Neural progenitor cell (in vitro differentiated cells): ENCODE measurements at regions not wholly inside any gene's neighbourhood (a gene's known extent, or its start where the extent isn't known, plus 50 kb on each side); places are given as distances from the start of the nearest gene placed in this dataset.
"Not testable (repeated sequence)": the region's sequence is repeated elsewhere in the genome, so short reads cannot be mapped to it uniquely, and the experiment has no call there.

Experiments used
- EZH2 ChIP-seq: fragments of 200-600 bp; sonication (generic); IDR thresholded peaks from 2 replicates; pipeline ENCODE4 v1.6.1; 2017; ENCODE audit warnings: antibody characterized with exemption, mild to moderate bottlenecking, moderate library complexity
- TF ChIP-seq, protein P1 (sequence below): fragments of 200-600 bp; sonication (generic); IDR thresholded peaks from 2 replicates; pipeline ENCODE4 v1.5.1; 2017; ENCODE audit warnings: antibody characterized with exemption, mild to moderate bottlenecking

DNA sequence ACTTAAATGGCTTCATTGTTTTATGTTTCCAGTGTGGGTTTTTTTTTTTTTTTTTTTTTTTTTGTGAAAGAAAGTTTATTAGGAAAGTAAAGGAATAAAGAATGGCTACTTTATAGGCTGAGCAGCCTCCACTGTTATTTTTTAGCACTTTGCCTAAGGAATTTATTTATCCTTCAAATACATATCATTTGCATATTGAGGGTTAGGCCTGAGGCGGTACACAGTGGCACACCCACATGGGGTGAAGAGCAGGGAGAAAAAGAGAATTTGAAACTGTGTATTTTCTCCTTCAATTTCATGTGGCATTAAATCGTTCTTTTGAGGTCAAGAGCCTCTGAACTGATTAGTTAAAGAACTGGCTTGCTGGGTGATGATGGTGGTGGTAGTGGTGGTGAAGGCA is 1977.1 kb downstream of the KHDRBS2 start:
- TF ChIP-seq, protein P1, sequence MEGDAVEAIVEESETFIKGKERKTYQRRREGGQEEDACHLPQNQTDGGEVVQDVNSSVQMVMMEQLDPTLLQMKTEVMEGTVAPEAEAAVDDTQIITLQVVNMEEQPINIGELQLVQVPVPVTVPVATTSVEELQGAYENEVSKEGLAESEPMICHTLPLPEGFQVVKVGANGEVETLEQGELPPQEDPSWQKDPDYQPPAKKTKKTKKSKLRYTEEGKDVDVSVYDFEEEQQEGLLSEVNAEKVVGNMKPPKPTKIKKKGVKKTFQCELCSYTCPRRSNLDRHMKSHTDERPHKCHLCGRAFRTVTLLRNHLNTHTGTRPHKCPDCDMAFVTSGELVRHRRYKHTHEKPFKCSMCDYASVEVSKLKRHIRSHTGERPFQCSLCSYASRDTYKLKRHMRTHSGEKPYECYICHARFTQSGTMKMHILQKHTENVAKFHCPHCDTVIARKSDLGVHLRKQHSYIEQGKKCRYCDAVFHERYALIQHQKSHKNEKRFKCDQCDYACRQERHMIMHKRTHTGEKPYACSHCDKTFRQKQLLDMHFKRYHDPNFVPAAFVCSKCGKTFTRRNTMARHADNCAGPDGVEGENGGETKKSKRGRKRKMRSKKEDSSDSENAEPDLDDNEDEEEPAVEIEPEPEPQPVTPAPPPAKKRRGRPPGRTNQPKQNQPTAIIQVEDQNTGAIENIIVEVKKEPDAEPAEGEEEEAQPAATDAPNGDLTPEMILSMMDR = not testable (repeated sequence)
- TF ChIP-seq EZH2 = not testable (repeated sequence)
